Hepatocyte (in vitro differentiated cells): ENCODE measurements at regions not wholly inside any gene's neighbourhood (a gene's known extent, or its start where the extent isn't known, plus 50 kb on each side); places are given as distances from the start of the nearest gene placed in this dataset.

Source experiments
- DNase-seq: peaks from one replicate; pipeline ENCODE4 v3.0.0-alpha.2; 2016; ENCODE audit warnings: low spot score
- H2AFZ ChIP-seq: fragments of 200-600 bp; sonication (generic); 2 replicates; pipeline ENCODE4 v1.6.0; 2016; ENCODE audit warnings: antibody characterized with exemption, mild to moderate bottlenecking
- H3K27ac ChIP-seq: fragments of 200-600 bp; sonication (generic); 2 replicates; pipeline ENCODE4 v1.5.1; 2016; ENCODE audit warnings: mild to moderate bottlenecking
- H3K27me3 ChIP-seq: fragments of 200-600 bp; sonication (generic); 2 replicates; pipeline ENCODE4 v1.6.1; 2016
- H3K36me3 ChIP-seq: fragments of 200-600 bp; sonication (generic); replicated peaks from 2 replicates; pipeline ENCODE4 v1.5.1; 2016; ENCODE audit warnings: low read depth; ENCODE audit not compliant: insufficient read depth
- H3K4me1 ChIP-seq: fragments of 200-600 bp; sonication (generic); 2 replicates; pipeline ENCODE4 v1.5.1; 2016; ENCODE audit warnings: mild to moderate bottlenecking, moderate library complexity; ENCODE audit not compliant: insufficient read depth
- H3K4me2 ChIP-seq: fragments of 200-600 bp; sonication (generic); 2 replicates; pipeline ENCODE4 v1.6.0; 2016
- H3K4me3 ChIP-seq: fragments of 200-600 bp; sonication (generic); 2 replicates; pipeline ENCODE4 v1.5.1; 2016; ENCODE audit warnings: mild to moderate bottlenecking
- H3K79me2 ChIP-seq: fragments of 200-600 bp; sonication (generic); 2 replicates; pipeline ENCODE4 v1.6.0; 2017; ENCODE audit warnings: mild to moderate bottlenecking
- H3K9me2 ChIP-seq: fragments of 200-600 bp; sonication (generic); replicated peaks from 2 replicates; pipeline ENCODE4 v1.6.0; 2017; ENCODE audit warnings: mild to moderate bottlenecking; ENCODE audit not compliant: insufficient read depth
- H3K9me3 ChIP-seq: fragments of 200-600 bp; sonication (generic); 2 replicates; pipeline ENCODE4 v1.5.1; 2016; ENCODE audit warnings: low read depth, mild to moderate bottlenecking
- H4K20me1 ChIP-seq: fragments of 200-600 bp; sonication (generic); 2 replicates; pipeline ENCODE4 v1.6.0; 2016; ENCODE audit warnings: mild to moderate bottlenecking; ENCODE audit not compliant: insufficient read depth, poor library complexity, severe bottlenecking
- CTCF ChIP-seq: fragments of 200-600 bp; sonication (generic); IDR thresholded peaks from 2 replicates; pipeline ENCODE4 v1.5.1; 2016; ENCODE audit warnings: antibody characterized with exemption, mild to moderate bottlenecking; ENCODE audit not compliant: poor library complexity
- EZH2 ChIP-seq: fragments of 200-600 bp; sonication (generic); IDR thresholded peaks from 2 replicates; pipeline ENCODE4 v1.6.1; 2016; ENCODE audit warnings: antibody characterized with exemption, mild to moderate bottlenecking, borderline replicate concordance
- EZH2phosphoT487 ChIP-seq: fragments of 200-600 bp; sonication (generic); IDR thresholded peaks from one replicate; pipeline ENCODE4 v1.6.1; 2018; ENCODE audit warnings: antibody characterized with exemption, mild to moderate bottlenecking, low read depth, moderate library complexity; ENCODE audit not compliant: unreplicated experiment, severe bottlenecking
- WGBS: methylation state at CpG from one replicate; pipeline ENCODE4 v1.1.6; 2016; ENCODE audit warnings: low lambda C conversion rate; ENCODE audit errors: missing lambda C conversion rate; 5-methylcytosine and 5-hydroxymethylcytosine counted together

GRCh38 chr10:26621243-26621888 is 76.1 kb upstream of the PDSS1 start:
- Histone ChIP-seq H3K4me3 (no peak overlapping the region), H3K4me1 (no peaks in the 10 kb centered on the region), H3K27me3 (peaks cover 7% of the 10 kb centered on the region), H3K9me2 (no peaks in the 10 kb centered on the region), H3K79me2 (no peaks in the 10 kb centered on the region), H3K4me2 (peak overlapping the region; percentile 90), H2AFZ (peak overlapping the region; percentile 64), H3K27ac (peak overlapping the region; percentile 69), H3K9me3 (no peaks in the 10 kb centered on the region), H3K36me3 (no peaks in the 10 kb centered on the region), H4K20me1 (no peaks in the 10 kb centered on the region)
- WGBS, result 82% methylated on average over 7 of the region's 7 CpGs
- no peak for TF ChIP-seq CTCF
- no peak for TF ChIP-seq EZH2phosphoT487
- TF ChIP-seq EZH2, result no peak
- DNase-seq, result no peak

GRCh38 chr10:26621889-26622711 is 75.4 kb upstream of the PDSS1 start:
- Histone ChIP-seq H3K4me1 (no peaks in the 10 kb centered on the region), H3K27me3 (peaks cover 7% of the 10 kb centered on the region), H3K4me2 (peak overlapping the region; percentile 90), H3K9me3 (no peaks in the 10 kb centered on the region), H3K27ac (peak overlapping the region; percentile 69), H4K20me1 (no peaks in the 10 kb centered on the region), H3K9me2 (no peaks in the 10 kb centered on the region), H3K36me3 (no peaks in the 10 kb centered on the region), H3K4me3 (peak overlapping the region; percentile 24), H3K79me2 (no peaks in the 10 kb centered on the region), H2AFZ (peak overlapping the region; percentile 64)
- peak; percentile 63 for DNase-seq
- TF ChIP-seq CTCF (no peak), EZH2phosphoT487 (no peak), EZH2 (no peak)
- 16% methylated on average over 46 of the region's 47 CpGs for WGBS

- Histone ChIP-seq H3K27me3 (peaks cover 7% of the 10 kb centered on the region), H3K36me3 (no peaks in the 10 kb centered on the region), H3K9me2 (no peaks in the 10 kb centered on the region), H4K20me1 (no peaks in the 10 kb centered on the region), H3K4me2 (peak overlapping the region; percentile 90), H3K79me2 (no peaks in the 10 kb centered on the region), H3K27ac (no peak overlapping the region), H3K9me3 (no peaks in the 10 kb centered on the region), H3K4me3 (no peak overlapping the region), H3K4me1 (no peaks in the 10 kb centered on the region), H2AFZ (peak overlapping the region; percentile 64)
- no peak for DNase-seq
- TF ChIP-seq EZH2 (no peak), CTCF (no peak), EZH2phosphoT487 (no peak)
- 91% methylated on average over 7 of the region's 7 CpGs for WGBS
Measured at GRCh38 chr10:26622891-26623290, 74.6 kb upstream of the PDSS1 start.
